ENCODE measurements at regions not wholly inside any gene's neighbourhood (a gene's known extent, or its start where the extent isn't known, plus 50 kb on each side); places are given as distances from the start of the nearest gene placed in this dataset.

GRCh38 chr5:143645356-143645755 lies 166.6 kb upstream of the HMHB1 start:
- TF ChIP-seq FOXM1 (IDR thresholded peaks at IDR 0.05; ENCODE audit: borderline replicate concordance) (no peak), ELF4 (IDR thresholded peaks at IDR 0.05) (no peak), L3MBTL2 (conservative IDR thresholded peaks at IDR 0.05) (no peak), BHLHE40 (IDR thresholded peaks at IDR 0.05; ENCODE audit: borderline replicate concordance) (no peak)
